ENCODE measurements at regions not wholly inside any gene's neighbourhood (a gene's known extent, or its start where the extent isn't known, plus 50 kb on each side); places are given as distances from the start of the nearest gene placed in this dataset.

DNA sequence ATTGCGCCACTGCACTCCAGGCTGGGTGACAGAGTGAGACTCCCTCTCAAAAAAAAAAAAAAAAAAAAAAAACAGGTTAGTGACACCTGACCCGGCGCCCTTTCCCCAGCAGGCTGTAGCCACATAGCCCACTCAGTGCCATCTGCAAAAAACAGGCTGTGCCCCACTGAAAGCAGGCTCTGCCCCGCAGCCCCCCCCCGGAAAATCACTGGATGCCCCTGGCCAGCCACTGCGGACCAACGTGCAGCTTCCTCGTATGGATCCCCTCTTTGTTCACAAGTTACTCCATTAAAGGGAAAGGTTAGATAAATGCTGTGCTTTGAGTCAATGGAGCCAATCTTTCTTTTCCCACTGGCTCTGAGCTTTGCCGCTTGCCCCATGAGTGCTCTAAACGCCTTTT, 660.3 kb downstream of the TBC1D22A start:
- Histone ChIP-seq H4K20me1 (ENCODE audit: low read length) (no peaks in the 10 kb centered on the region), H3K79me2 (ENCODE audit: low read length) (no peaks in the 10 kb centered on the region), H3K9me2 (replicated peaks; ENCODE audit: low read length) (no peaks in the 10 kb centered on the region), H3K9me3 (ENCODE audit: low read length) (no peaks in the 10 kb centered on the region), H3K4me2 (ENCODE audit: low read length) (no peak overlapping the region), H2AFZ (ENCODE audit: low read length) (no peak overlapping the region), H3K9ac (ENCODE audit: low read length) (no peak overlapping the region), H3F3A (ENCODE audit: low read length, unreplicated experiment) (no peaks in the 10 kb centered on the region), H3K27ac (ENCODE audit: low read length) (no peak overlapping the region), H3K36me3 (ENCODE audit: low read depth, low read length) (no peaks in the 10 kb centered on the region), H3K4me1 (ENCODE audit: insufficient read depth, low read length) (no peaks in the 10 kb centered on the region), H3K4me3 (ENCODE audit: low read length) (no peak overlapping the region), H3K27me3 (ENCODE audit: low read length) (peaks cover 36% of the 10 kb centered on the region)
- TF ChIP-seq EZH2 (IDR thresholded peaks at IDR 0.05; ENCODE audit: low read length, unreplicated experiment): no peak
- no peak for TF ChIP-seq EZH2phosphoT487 (IDR thresholded peaks at IDR 0.05; ENCODE audit: borderline replicate concordance, low read length)
- TF ChIP-seq, protein P1, sequence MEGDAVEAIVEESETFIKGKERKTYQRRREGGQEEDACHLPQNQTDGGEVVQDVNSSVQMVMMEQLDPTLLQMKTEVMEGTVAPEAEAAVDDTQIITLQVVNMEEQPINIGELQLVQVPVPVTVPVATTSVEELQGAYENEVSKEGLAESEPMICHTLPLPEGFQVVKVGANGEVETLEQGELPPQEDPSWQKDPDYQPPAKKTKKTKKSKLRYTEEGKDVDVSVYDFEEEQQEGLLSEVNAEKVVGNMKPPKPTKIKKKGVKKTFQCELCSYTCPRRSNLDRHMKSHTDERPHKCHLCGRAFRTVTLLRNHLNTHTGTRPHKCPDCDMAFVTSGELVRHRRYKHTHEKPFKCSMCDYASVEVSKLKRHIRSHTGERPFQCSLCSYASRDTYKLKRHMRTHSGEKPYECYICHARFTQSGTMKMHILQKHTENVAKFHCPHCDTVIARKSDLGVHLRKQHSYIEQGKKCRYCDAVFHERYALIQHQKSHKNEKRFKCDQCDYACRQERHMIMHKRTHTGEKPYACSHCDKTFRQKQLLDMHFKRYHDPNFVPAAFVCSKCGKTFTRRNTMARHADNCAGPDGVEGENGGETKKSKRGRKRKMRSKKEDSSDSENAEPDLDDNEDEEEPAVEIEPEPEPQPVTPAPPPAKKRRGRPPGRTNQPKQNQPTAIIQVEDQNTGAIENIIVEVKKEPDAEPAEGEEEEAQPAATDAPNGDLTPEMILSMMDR (conservative IDR thresholded peaks at IDR 0.05; ENCODE audit: low read depth, low read length): no peak
- POLR2A ChIA-PET (ENCODE audit: unreplicated experiment): no interaction called here
- intact Hi-C loops (cut with micrococcal nuclease): no loop called here
- DNase-seq (no peak), ATAC-seq (no peak)
- no TSS peak for BruUV-seq (replicated peaks)
- CTCF ChIA-PET: no interaction called here

- Histone ChIP-seq H3K4me2 (ENCODE audit: low read length) (no peak overlapping the region), H3F3A (ENCODE audit: low read length, unreplicated experiment) (no peaks in the 10 kb centered on the region), H3K9me3 (ENCODE audit: low read length) (no peaks in the 10 kb centered on the region), H3K9ac (ENCODE audit: low read length) (no peak overlapping the region), H3K79me2 (ENCODE audit: low read length) (no peaks in the 10 kb centered on the region), H3K4me3 (ENCODE audit: low read length) (no peak overlapping the region), H3K27ac (ENCODE audit: low read length) (no peak overlapping the region), H3K36me3 (ENCODE audit: low read depth, low read length) (no peaks in the 10 kb centered on the region), H3K9me2 (replicated peaks; ENCODE audit: low read length) (no peaks in the 10 kb centered on the region), H2AFZ (ENCODE audit: low read length) (no peak overlapping the region), H3K4me1 (ENCODE audit: insufficient read depth, low read length) (no peaks in the 10 kb centered on the region), H3K27me3 (ENCODE audit: low read length) (peaks cover 33% of the 10 kb centered on the region), H4K20me1 (ENCODE audit: low read length) (no peaks in the 10 kb centered on the region)
- DNase-seq (no peak), ATAC-seq (no peak)
- ChIA-PET CTCF (no interaction called here), POLR2A (ENCODE audit: unreplicated experiment) (no interaction called here)
- no TSS peak for BruUV-seq (replicated peaks)
- TF ChIP-seq EZH2 (IDR thresholded peaks at IDR 0.05; ENCODE audit: low read length, unreplicated experiment): no peak
- TF ChIP-seq, protein P1 (conservative IDR thresholded peaks at IDR 0.05; ENCODE audit: low read depth, low read length): no peak
- TF ChIP-seq EZH2phosphoT487 (IDR thresholded peaks at IDR 0.05; ENCODE audit: borderline replicate concordance, low read length): no peak
- intact Hi-C loops (cut with micrococcal nuclease): no loop called here
These were observed 659.4 kb downstream of the TBC1D22A start for GRCh38 chr22:47421846-47422245.

- Histone ChIP-seq H2AFZ (ENCODE audit: low read length) (no peak overlapping the region), H3K36me3 (ENCODE audit: low read depth, low read length) (no peaks in the 10 kb centered on the region), H3K79me2 (ENCODE audit: low read length) (no peaks in the 10 kb centered on the region), H3K27me3 (ENCODE audit: low read length) (peaks cover 27% of the 10 kb centered on the region), H4K20me1 (ENCODE audit: low read length) (no peaks in the 10 kb centered on the region), H3K9ac (ENCODE audit: low read length) (no peak overlapping the region), H3K9me3 (ENCODE audit: low read length) (no peaks in the 10 kb centered on the region), H3K4me1 (ENCODE audit: insufficient read depth, low read length) (no peaks in the 10 kb centered on the region), H3K4me2 (ENCODE audit: low read length) (no peak overlapping the region), H3K9me2 (replicated peaks; ENCODE audit: low read length) (no peaks in the 10 kb centered on the region), H3K27ac (ENCODE audit: low read length) (no peak overlapping the region), H3F3A (ENCODE audit: low read length, unreplicated experiment) (no peaks in the 10 kb centered on the region), H3K4me3 (ENCODE audit: low read length) (no peak overlapping the region)
- ATAC-seq: no peak
- CTCF ChIA-PET: no interaction called here
- BruUV-seq (replicated peaks): no TSS peak
- no peak for DNase-seq
- intact Hi-C loops (cut with micrococcal nuclease): no loop called here
- no peak for TF ChIP-seq EZH2 (IDR thresholded peaks at IDR 0.05; ENCODE audit: low read length, unreplicated experiment)
- POLR2A ChIA-PET (ENCODE audit: unreplicated experiment): no interaction called here
These were observed 657.8 kb downstream of the TBC1D22A start for GRCh38 chr22:47420211-47420610.

Data from PC-3 (cell line).